CD14-positive monocyte (primary cell): ENCODE measurements at regions not wholly inside any gene's neighbourhood (a gene's known extent, or its start where the extent isn't known, plus 50 kb on each side); places are given as distances from the start of the nearest gene placed in this dataset.

Experiments
- DNase-seq, 3 donors: peaks; one replicate each; pipeline ENCODE4 v3.0.0-alpha.2; 2011 to 2022
- H2AFZ ChIP-seq: 2 replicates; pipeline ENCODE4 v1.6.0; 2012; ENCODE audit warnings: mild to moderate bottlenecking, low read depth, low read length, inconsistent platforms; ENCODE audit not compliant: insufficient read depth, poor library complexity, severe bottlenecking
- H3K27ac ChIP-seq, 2 donors: 1 replicate in 1 of 2; 2 replicates in 1 of 2; pipeline ENCODE4 v1.5.1; 2012 to 2013; ENCODE audit warnings: low read length in 2 of 2, control low read depth in 1 of 2, inconsistent platforms in 1 of 2, low read depth in 1 of 2, mild to moderate bottlenecking in 1 of 2
- H3K27me3 ChIP-seq, 2 donors: one replicate each; pipeline versions ENCODE4 v1.6.0 to v1.6.1; 2011 to 2013; ENCODE audit warnings: low read length in 2 of 2; ENCODE audit not compliant: control insufficient read depth in 2 of 2, insufficient read depth in 2 of 2
- H3K36me3 ChIP-seq, 2 donors: replicated peaks in 1 of 2; 1 replicate in 1 of 2; 2 replicates in 1 of 2; pipeline versions ENCODE4 v1.5.1 to v1.6.1; 2012 to 2013; ENCODE audit warnings: low read length in 2 of 2, control low read depth in 1 of 2, inconsistent platforms in 1 of 2, mild to moderate bottlenecking in 1 of 2; ENCODE audit not compliant: insufficient read depth in 2 of 2, control insufficient read depth in 1 of 2
- H3K4me1 ChIP-seq, 2 donors: 1 replicate in 1 of 2; 2 replicates in 1 of 2; pipeline versions ENCODE4 v1.5.1 to v1.6.1; 2012 to 2013; ENCODE audit warnings: low read length in 2 of 2, control low read depth in 1 of 2, inconsistent platforms in 1 of 2, mild to moderate bottlenecking in 1 of 2, moderate library complexity in 1 of 2; ENCODE audit not compliant: insufficient read depth in 2 of 2, control insufficient read depth in 1 of 2
- H3K4me2 ChIP-seq: replicated peaks from 2 replicates; pipeline ENCODE3; 2012; ENCODE audit warnings: low read length, moderate library complexity, mild to moderate bottlenecking; ENCODE audit not compliant: poor library complexity, severe bottlenecking; ENCODE audit errors: extremely low read depth
- H3K4me3 ChIP-seq, 3 experiments: fragments of 200-600 bp in 1 of 3; sonication (generic) in 1 of 3; replicated peaks in 1 of 3; 1 replicate in 2 of 3; 2 replicates in 1 of 3; pipeline ENCODE4 v1.5.1; 2011 to 2013; ENCODE audit warnings: low read length in 3 of 3, mild to moderate bottlenecking in 3 of 3, control low read depth in 2 of 3, low read depth in 2 of 3, inconsistent platforms in 1 of 3, moderate library complexity in 1 of 3
- H3K79me2 ChIP-seq: 2 replicates; pipeline ENCODE4 v1.6.0; 2012; ENCODE audit warnings: mild to moderate bottlenecking, control low read depth, inconsistent platforms, low read length, moderate library complexity; ENCODE audit not compliant: insufficient read depth
- H3K9ac ChIP-seq: 2 replicates; pipeline ENCODE4 v1.6.0; 2017; ENCODE audit warnings: low read length, mild to moderate bottlenecking; ENCODE audit not compliant: insufficient read depth, poor library complexity, severe bottlenecking
- H3K9me3 ChIP-seq, 2 donors: replicated peaks in 1 of 2; 1 replicate in 1 of 2; 2 replicates in 1 of 2; pipeline versions ENCODE4 v1.5.1 to v1.6.1; 2012 to 2013; ENCODE audit warnings: low read length in 2 of 2, control low read depth in 1 of 2; ENCODE audit not compliant: control insufficient read depth in 1 of 2, insufficient read depth in 1 of 2
- H4K20me1 ChIP-seq: 2 replicates; pipeline ENCODE4 v1.6.0; 2012; ENCODE audit warnings: mild to moderate bottlenecking, low read length, control low read depth, moderate library complexity; ENCODE audit not compliant: insufficient read depth
- H3K27ac Mint-ChIP-seq, 7 donors: one replicate each; pipeline ENCODE4 v1.8.0; 2020; ENCODE audit warnings: mild to moderate bottlenecking in 7 of 7, mixed read lengths in 7 of 7, moderate library complexity in 6 of 7, inconsistent platforms in 2 of 7
- H3K27me3 Mint-ChIP-seq, 3 donors: one replicate each; pipeline ENCODE4 v1.8.0; 2021 to 2022; ENCODE audit warnings: low read depth in 3 of 3, mild to moderate bottlenecking in 3 of 3, mixed read lengths in 3 of 3, moderate library complexity in 3 of 3, inconsistent platforms in 1 of 3
- H3K36me3 Mint-ChIP-seq, 2 donors: one replicate each; pipeline ENCODE4 v1.8.0; 2020; ENCODE audit warnings: mixed read lengths in 2 of 2, inconsistent platforms in 1 of 2, mild to moderate bottlenecking in 1 of 2
- H3K4me1 Mint-ChIP-seq: one replicate; pipeline ENCODE4 v1.8.0; 2020; ENCODE audit warnings: mild to moderate bottlenecking, mixed read lengths
- H3K4me3 Mint-ChIP-seq, 2 donors: one replicate each; pipeline ENCODE4 v1.8.0; 2020; ENCODE audit warnings: mild to moderate bottlenecking in 2 of 2, mixed read lengths in 2 of 2, moderate library complexity in 1 of 2
- H3K9me3 Mint-ChIP-seq, 7 donors: one replicate each; pipeline ENCODE4 v1.8.0; 2020 to 2022; ENCODE audit warnings: mixed read lengths in 7 of 7, mild to moderate bottlenecking in 6 of 7, moderate library complexity in 6 of 7, inconsistent platforms in 2 of 7
- CTCF ChIP-seq: fragments of 200-600 bp; IDR thresholded peaks from one replicate; pipeline ENCODE4 v1.8.0; 2022; ENCODE audit warnings: antibody characterized with exemption, mild to moderate bottlenecking
- intact Hi-C, 2 donors: fragments of 100-400 bp; cut with micrococcal nuclease; formaldehyde crosslinking; loops; one replicate each; pipeline versions ENCODE4 v1.15.0 to v1.15.1; 2023

GRCh38 chr6:77356821-77357220 is 106.5 kb downstream of the HTR1B start:
- intact Hi-C loops, result no loop called here
- no peaks in the 10 kb centered on the region for H3K27me3 Mint-ChIP-seq
- H3K9ac ChIP-seq, result no peak overlapping the region
- no peak overlapping the region for H2AFZ ChIP-seq
- no peak overlapping the region for H3K4me3 Mint-ChIP-seq
- no peaks in the 10 kb centered on the region for H4K20me1 ChIP-seq
- TF ChIP-seq CTCF, result no peak
- H3K9me3 Mint-ChIP-seq, result peaks cover 0 to 12% (median 3%) of the 10 kb centered on the region in 7 donors
- H3K4me1 Mint-ChIP-seq, result no peaks in the 10 kb centered on the region
- H3K79me2 ChIP-seq, result no peaks in the 10 kb centered on the region
- H3K27ac ChIP-seq, result no peak overlapping the region
- H3K4me3 ChIP-seq, result no peak overlapping the region
- no peak overlapping the region for H3K4me2 ChIP-seq
- H3K4me1 ChIP-seq, result no peaks in the 10 kb centered on the region
- H3K36me3 ChIP-seq, result no peaks in the 10 kb centered on the region
- peaks cover 0 to 4% of the 10 kb centered on the region in 2 donors for H3K9me3 ChIP-seq
- H3K27ac Mint-ChIP-seq, result no peak overlapping the region
- H3K27me3 ChIP-seq, result no peaks in the 10 kb centered on the region
- no peak for DNase-seq
- no peaks in the 10 kb centered on the region for H3K36me3 Mint-ChIP-seq

GRCh38 chr6:77354581-77354980 is 108.7 kb downstream of the HTR1B start:
- Histone ChIP-seq H3K9ac (no peak overlapping the region), H3K27me3 (no peaks in the 10 kb centered on the region), H3K27ac (no peak overlapping the region), H3K4me2 (no peak overlapping the region), H3K36me3 (no peaks in the 10 kb centered on the region), H3K4me3 (no peak overlapping the region), H3K4me1 (no peaks in the 10 kb centered on the region), H4K20me1 (no peaks in the 10 kb centered on the region), H3K9me3 (peaks cover 0 to 4% of the 10 kb centered on the region in 2 donors), H3K79me2 (no peaks in the 10 kb centered on the region), H2AFZ (no peak overlapping the region)
- no peak for DNase-seq
- no peaks in the 10 kb centered on the region for H3K4me1 Mint-ChIP-seq
- intact Hi-C loops, result no loop called here
- H3K27me3 Mint-ChIP-seq, result no peaks in the 10 kb centered on the region
- no peak for TF ChIP-seq CTCF
- no peaks in the 10 kb centered on the region for H3K36me3 Mint-ChIP-seq
- H3K27ac Mint-ChIP-seq, result no peak overlapping the region
- peaks cover 0 to 12% (median 4%) of the 10 kb centered on the region in 7 donors for H3K9me3 Mint-ChIP-seq
- no peak overlapping the region for H3K4me3 Mint-ChIP-seq
